K562 (cell line): ENCODE measurements at regions not wholly inside any gene's neighbourhood (a gene's known extent, or its start where the extent isn't known, plus 50 kb on each side); places are given as distances from the start of the nearest gene placed in this dataset.
A peak's percentile ranks its signal among the peaks of the same experiment; 100 is the strongest.

Experiments
- ATAC-seq: fragments of 200-7000 bp; cut with Tn5 transposase; 3 replicates; pipeline ENCODE4 v1.9.1; 2020; ENCODE audit warnings: moderate library complexity
- BruUV-seq: library from RNA; stranded (reverse); fragments of 400-500 nt; replicated peaks from 2 replicates; lab custom pipeline; 2021; lab: Mats Ljungman, UMichigan
- CTCF ChIA-PET: fragments of 300-600 bp; formaldehyde crosslinking; extraction: SDS; loops from one replicate; lab custom pipeline; 2021; ENCODE audit warnings: low intra/inter-chr PET ratio; lab: Yijun Ruan, JAX
- POLR2A ChIA-PET: fragments of 300-600, 350-650 bp; sonication (Branson Sonifier 250); formaldehyde crosslinking; extraction: SDS; loops from one replicate; lab custom pipeline; 2021; ENCODE audit warnings: antibody characterized with exemption, inconsistent platforms; lab: Yijun Ruan, JAX
- DNase-seq, 4 experiments: peaks; one replicate each; pipeline versions ENCODE4 v3.0.0 to v3.0.0-alpha.2; 2011 to 2018; ENCODE audit warnings: low spot score in 3 of 4, mixed read lengths in 3 of 4; ENCODE audit errors: extremely low read depth in 1 of 4
- FAIRE-seq: peaks from 2 replicates; lab custom pipeline; 2011; peaks lifted over from hg19 to GRCh38; lab: Jason Lieb, UNC
- H2AFZ ChIP-seq: 2 replicates; pipeline ENCODE4 v1.6.0; 2011; ENCODE audit warnings: low read depth, low read length, control low read depth, inconsistent platforms
- H3K27ac ChIP-seq: fragments of 200-600 bp; 3 replicates; pipeline ENCODE4 v1.8.0; 2011; ENCODE audit warnings: low read depth, mild to moderate bottlenecking, control low read depth, inconsistent platforms, low read length, moderate library complexity, mixed read lengths; ENCODE audit errors: extremely low read depth
- H3K27me3 ChIP-seq, 2 experiments: fragments of 300-600 bp in 1 of 2; 2 replicates in 1 of 2; 3 replicates in 1 of 2; pipeline versions ENCODE4 v1.6.0 to v1.8.0; 2011; ENCODE audit warnings: inconsistent platforms in 2 of 2, low read length in 2 of 2, mild to moderate bottlenecking in 1 of 2, mixed read lengths in 1 of 2, moderate library complexity in 1 of 2; ENCODE audit not compliant: control insufficient read depth in 2 of 2, insufficient read depth in 2 of 2
- H3K36me3 ChIP-seq: fragments of 300-600 bp; 3 replicates; pipeline ENCODE4 v1.8.0; 2011; ENCODE audit warnings: mild to moderate bottlenecking, low read length, inconsistent platforms; ENCODE audit not compliant: control insufficient read depth, insufficient read depth
- H3K4me1 ChIP-seq, 2 experiments: fragments of 200-600 bp in 1 of 2; replicated peaks in 1 of 2; 2 replicates in 1 of 2; 3 replicates in 1 of 2; pipeline versions ENCODE4 v1.5.1 to v1.8.0; 2011; ENCODE audit warnings: inconsistent platforms in 2 of 2, low read length in 2 of 2, mild to moderate bottlenecking in 1 of 2, mixed read lengths in 1 of 2, moderate library complexity in 1 of 2; ENCODE audit not compliant: control insufficient read depth in 2 of 2, insufficient read depth in 2 of 2
- H3K4me2 ChIP-seq: 2 replicates; pipeline ENCODE4 v1.6.1; 2011; ENCODE audit warnings: low read length, control low read depth, inconsistent platforms, mixed read lengths; ENCODE audit not compliant: insufficient read depth
- H3K4me3 ChIP-seq: fragments of 200-600 bp; sonication (generic), shearing (Covaris generic); 2 replicates; pipeline ENCODE4 v1.5.1; 2016; ENCODE audit warnings: control low read depth, inconsistent platforms
- H3K79me2 ChIP-seq: fragments of 200-600 bp; 3 replicates; pipeline ENCODE4 v1.8.0; 2011; ENCODE audit warnings: low read length, inconsistent platforms; ENCODE audit not compliant: control insufficient read depth, insufficient read depth
- H3K9ac ChIP-seq, 2 experiments: 2 replicates each; pipeline versions ENCODE4 v1.6.0 to v1.6.1; 2011; ENCODE audit warnings: low read depth in 2 of 2, low read length in 2 of 2, control low read depth in 1 of 2, inconsistent platforms in 1 of 2, mild to moderate bottlenecking in 1 of 2, mixed read lengths in 1 of 2; ENCODE audit not compliant: insufficient read depth in 1 of 2
- H3K9me1 ChIP-seq: one replicate; pipeline ENCODE4 v1.6.0; 2011; ENCODE audit warnings: inconsistent platforms, mild to moderate bottlenecking, low read length, moderate library complexity; ENCODE audit not compliant: control insufficient read depth, insufficient read depth
- H3K9me3 ChIP-seq: replicated peaks from 2 replicates; pipeline ENCODE4 v1.5.1; 2011; ENCODE audit warnings: low read depth, low read length, inconsistent platforms; ENCODE audit not compliant: control insufficient read depth, insufficient read depth
- H4K20me1 ChIP-seq: replicated peaks from 2 replicates; pipeline ENCODE4 v1.6.1; 2011; ENCODE audit warnings: low read length, inconsistent platforms, mixed read lengths; ENCODE audit not compliant: control insufficient read depth, insufficient read depth
- AFF4 ChIP-seq: sonication (generic); formaldehyde crosslinking; IDR thresholded peaks from 2 replicates; pipeline ENCODE4 v1.8.0; 2023; ENCODE audit warnings: mild to moderate bottlenecking, missing genetic modification reagents
- ATF7 ChIP-seq: fragments of 450-650 bp; IDR thresholded peaks from 2 replicates; pipeline ENCODE4 v1.7.1; 2014; ENCODE audit warnings: mild to moderate bottlenecking, moderate library complexity
- CBFA2T2 ChIP-seq: fragments of 450-650 bp; conservative IDR thresholded peaks from 2 replicates; pipeline ENCODE4 v1.6.1; 2017; ENCODE audit warnings: mild to moderate bottlenecking
- CBFA2T3 ChIP-seq: fragments of 450-650 bp; IDR thresholded peaks from 2 replicates; pipeline ENCODE4 v1.6.1; 2017
- DPF2 ChIP-seq: fragments of 450-650 bp; IDR thresholded peaks from 2 replicates; pipeline ENCODE4 v1.6.1; 2016
- EP300 ChIP-seq: IDR thresholded peaks from 2 replicates; pipeline ENCODE4 v1.6.1; 2012; ENCODE audit warnings: low read length, improper control_type of control experiment
- EP400 ChIP-seq: fragments of 450-650 bp; IDR thresholded peaks from 2 replicates; pipeline ENCODE4 v1.6.1; 2017; ENCODE audit warnings: antibody characterized with exemption, mild to moderate bottlenecking, moderate library complexity
- HDAC1 ChIP-seq, 2 experiments: fragments of 450-650 bp; IDR thresholded peaks; 2 replicates each; pipeline ENCODE4 v1.6.1; 2016 to 2017; ENCODE audit warnings: inconsistent platforms in 1 of 2, mild to moderate bottlenecking in 1 of 2, moderate library complexity in 1 of 2
- HDAC2 ChIP-seq: fragments of 450-650 bp; IDR thresholded peaks from 2 replicates; pipeline ENCODE4 v1.6.1; 2016; ENCODE audit warnings: mild to moderate bottlenecking
- HDAC3 ChIP-seq: fragments of 450-650 bp; IDR thresholded peaks from 2 replicates; pipeline ENCODE4 v1.6.1; 2018; ENCODE audit warnings: borderline replicate concordance, mild to moderate bottlenecking, moderate library complexity; ENCODE audit not compliant: partially characterized antibody
- MAFK ChIP-seq: IDR thresholded peaks from 2 replicates; pipeline ENCODE4 v1.6.1; 2011; ENCODE audit warnings: low read length, improper control_type of control experiment
- MCM5 ChIP-seq: fragments of 450-650 bp; IDR thresholded peaks from 2 replicates; pipeline ENCODE4 v1.6.1; 2016; ENCODE audit warnings: low read depth
- MEIS2 ChIP-seq: fragments of 450-650 bp; IDR thresholded peaks from 2 replicates; pipeline ENCODE4 v1.6.1; 2014; ENCODE audit warnings: mild to moderate bottlenecking; ENCODE audit not compliant: partially characterized antibody
- MTA2 ChIP-seq: fragments of 450-650 bp; IDR thresholded peaks from 2 replicates; pipeline ENCODE4 v1.6.1; 2016; ENCODE audit warnings: low read depth
- PBX2 ChIP-seq, 2 experiments: IDR thresholded peaks in 1 of 2; conservative IDR thresholded peaks in 1 of 2; 2 replicates each; pipeline ENCODE4 v1.6.1; 2016; ENCODE audit warnings: low read depth in 2 of 2, mild to moderate bottlenecking in 1 of 2, missing compliant biosample characterization in 1 of 2, missing genetic modification characterization in 1 of 2, moderate library complexity in 1 of 2
- RCOR1 ChIP-seq, 2 experiments: IDR thresholded peaks; 2 replicates each; pipeline ENCODE4 v1.6.1; 2012; ENCODE audit warnings: low read depth in 2 of 2, low read length in 2 of 2, borderline replicate concordance in 1 of 2, improper control_type of control experiment in 1 of 2
- SIRT6 ChIP-seq: IDR thresholded peaks from one replicate; pipeline ENCODE4 v1.6.1; 2012; ENCODE audit warnings: low read depth, mild to moderate bottlenecking, control low read depth, inconsistent platforms, low read length, moderate library complexity
- SMARCA4 ChIP-seq: fragments of 450-650 bp; IDR thresholded peaks from 2 replicates; pipeline ENCODE4 v1.6.1; 2016
- ZBTB7A ChIP-seq: IDR thresholded peaks from 2 replicates; pipeline ENCODE4 v1.6.1; 2011; ENCODE audit warnings: low read depth, mild to moderate bottlenecking, low read length, moderate library complexity, borderline replicate concordance; ENCODE audit not compliant: control insufficient read depth
- ZNF408 ChIP-seq: fragments of 250-450 bp; sonication (Bioruptor Pico); IDR thresholded peaks from 2 replicates; pipeline ENCODE4 v1.4.0; 2020; ENCODE audit warnings: low read depth, mild to moderate bottlenecking, moderate library complexity
- in situ Hi-C: fragments of 300-500 bp; cut with MboI; formaldehyde crosslinking; loops from 4 replicates; pipeline ENCODE4 v1.15.0; 2018; ENCODE audit warnings: inconsistent platforms, mixed read lengths
- intact Hi-C: fragments of 100-400 bp; cut with micrococcal nuclease; formaldehyde crosslinking; loops from 2 replicates; pipeline ENCODE4 v1.14.2; 2022

- in situ Hi-C loops, result no loop called here
- TF ChIP-seq HDAC2 (0 out of 2 replicates have a peak, but pooled peaks have one; percentile 30), CBFA2T3 (peak; percentile 84), HDAC1 (IDR thresholded peaks at IDR 0.05) (peak in 1 of 2 experiments; percentile 52; a peak in 1 of 4 replicates), CBFA2T2 (peak; percentile 77), PBX2 (CRISPR knock-in tag; IDR thresholded peaks at IDR 0.05; ENCODE audit: low read depth) (no peak), PBX2 (tag; conservative IDR thresholded peaks at IDR 0.05; ENCODE audit: low read depth) (peak; percentile 82), MCM5 (no peak), ZBTB7A (no peak), EP400 (no peak), MAFK (no peak), SMARCA4 (0 out of 2 replicates have a peak, but pooled peaks have one; percentile 31), SIRT6 (no peak), ZNF408 (CRISPR knock-in tag) (no peak), DPF2 (0 out of 2 replicates have a peak, but pooled peaks have one; percentile 19), HDAC3 (peak; percentile 66), MEIS2 (peak; percentile 67), ATF7 (0 out of 2 replicates have a peak, but pooled peaks have one; percentile 22), EP300 (peak; percentile 63; the same call in 1 of the 2 replicates), AFF4 (no peak), MTA2 (peak; percentile 30; the same call in 1 of the 2 replicates), RCOR1 (IDR thresholded peaks at IDR 0.05; ENCODE audit: borderline replicate concordance in 1 of 2, low read depth in 2 of 2, low read length in 2 of 2) (peak in 1 of 2 experiments; percentile 58; a peak in 2 of 4 replicates)
Observed at GRCh38 chr12:83313827-83314226, 627.1 kb downstream of the TMTC2 start.

More at GRCh38 chr12:83313827-83314226, 627.1 kb downstream of the TMTC2 start:
- Histone ChIP-seq H3K27me3 (no peaks in the 10 kb centered on the region), H3K4me3 (no peak overlapping the region), H3K79me2 (no peaks in the 10 kb centered on the region), H3K9ac (no peak overlapping the region), H3K9me1 (no peaks in the 10 kb centered on the region), H2AFZ (no peak overlapping the region), H4K20me1 (no peaks in the 10 kb centered on the region), H3K4me1 (no peaks in the 10 kb centered on the region; a peak in 2 of 5 replicates), H3K9me3 (no peaks in the 10 kb centered on the region), H3K4me2 (no peak overlapping the region), H3K27ac (no peak overlapping the region), H3K36me3 (no peaks in the 10 kb centered on the region)
- DNase-seq (peak in 1 of 4 experiments; percentile 37), ATAC-seq (no peak), FAIRE-seq (no peak)
- POLR2A ChIA-PET, result no interaction called here
- intact Hi-C loops, result no loop called here
- CTCF ChIA-PET, result no interaction called here
- BruUV-seq, result no TSS peak
